Left kidney (tissue), 1 donor: ENCODE measurements at regions not wholly inside any gene's neighbourhood (a gene's known extent, or its start where the extent isn't known, plus 50 kb on each side); places are given as distances from the start of the nearest gene placed in this dataset.

ENCODE experiments used
- DNase-seq: peaks from one replicate; pipeline ENCODE4 v3.0.0-alpha.2; 2013

- no peak for DNase-seq
Measured at GRCh38 chr6:139570166-139570565, 195.7 kb upstream of the CITED2 start.

GRCh38 chr6:139569566-139569965 is 195.1 kb upstream of the CITED2 start:
- DNase-seq: no peak

GRCh38 chr6:139568956-139569538 is 194.6 kb upstream of the CITED2 start:
- DNase-seq: no peak

GRCh38 chr6:139568151-139568955 is 193.9 kb upstream of the CITED2 start:
- DNase-seq: no peak

- no peak for DNase-seq
Measured at GRCh38 chr6:139567095-139567494, 192.6 kb upstream of the CITED2 start.

- DNase-seq: no peak
Measured at GRCh38 chr6:139565591-139565990, 191.1 kb upstream of the CITED2 start.

- DNase-seq: no peak
Measured at GRCh38 chr6:139557547-139557946, 183.1 kb upstream of the CITED2 start.

GRCh38 chr6:139556532-139556931 is 182.1 kb upstream of the CITED2 start:
- no peak for DNase-seq

- DNase-seq: no peak
Measured at GRCh38 chr6:139553916-139554315, 179.5 kb upstream of the CITED2 start.

- no peak for DNase-seq
Measured at GRCh38 chr6:139551376-139551775, 176.9 kb upstream of the CITED2 start.

GRCh38 chr6:139550361-139550760 is 175.9 kb upstream of the CITED2 start:
- no peak for DNase-seq

GRCh38 chr6:139549561-139550070 is 175.2 kb upstream of the CITED2 start:
- DNase-seq: no peak

- DNase-seq: no peak
Measured at GRCh38 chr6:139547804-139548203, 173.4 kb upstream of the CITED2 start.

GRCh38 chr6:139547122-139547776 is 172.8 kb upstream of the CITED2 start:
- no peak for DNase-seq

- no peak for DNase-seq
Measured at GRCh38 chr6:139546106-139546472, 171.6 kb upstream of the CITED2 start.

GRCh38 chr6:139545206-139546105 is 171.0 kb upstream of the CITED2 start:
- no peak for DNase-seq

- DNase-seq: no peak
Measured at GRCh38 chr6:139544701-139545057, 170.2 kb upstream of the CITED2 start.

- no peak for DNase-seq
Measured at GRCh38 chr6:139542351-139542750, 167.9 kb upstream of the CITED2 start.

- no peak for DNase-seq
Measured at GRCh38 chr6:139540894-139541293, 166.4 kb upstream of the CITED2 start.

- no peak for DNase-seq
Measured at GRCh38 chr6:139540276-139540675, 165.8 kb upstream of the CITED2 start.

GRCh38 chr6:139539852-139540251 is 165.4 kb upstream of the CITED2 start:
- DNase-seq: no peak

- no peak for DNase-seq
Measured at GRCh38 chr6:139538366-139538765, 163.9 kb upstream of the CITED2 start.
